ENCODE measurements at regions not wholly inside any gene's neighbourhood (a gene's known extent, or its start where the extent isn't known, plus 50 kb on each side); places are given as distances from the start of the nearest gene placed in this dataset.

GRCh38 chr5:74337984-74338310 is 302.6 kb downstream of the ENC1 start:
- TF ChIP-seq MTA3 (IDR thresholded peaks at IDR 0.05; ENCODE audit: borderline replicate concordance, low read length) (no peak), E2F8 (IDR thresholded peaks at IDR 0.05; ENCODE audit: low read depth, partially characterized antibody) (no peak), SMAD5 (IDR thresholded peaks at IDR 0.05; ENCODE audit: low read depth) (no peak), NFYB (IDR thresholded peaks at IDR 0.05; ENCODE audit: insufficient read depth, low read depth, low read length) (no peak), POLR2A (IDR thresholded peaks at IDR 0.05; ENCODE audit: low read depth, low read length) (no peak), SP1 (IDR thresholded peaks at IDR 0.05; ENCODE audit: low read depth, low read length) (no peak), PKNOX1 (IDR thresholded peaks at IDR 0.05) (no peak), HDAC6 (IDR thresholded peaks at IDR 0.05; ENCODE audit: unreplicated experiment) (no peak)
- no TSS peak for BruUV-seq (replicated peaks)
- Histone ChIP-seq H3K9ac (ENCODE audit: control insufficient read depth, insufficient read depth, low read length) (no peak overlapping the region), H3K9me3 (replicated peaks; ENCODE audit: control insufficient read depth, insufficient read depth, low read length) (no peaks in the 10 kb centered on the region), H3K4me3 (no peak overlapping the region), H3K4me1 (ENCODE audit: control insufficient read depth, insufficient read depth, low read length) (no peaks in the 10 kb centered on the region), H3K79me2 (ENCODE audit: control insufficient read depth, insufficient read depth, low read length) (no peaks in the 10 kb centered on the region), H4K20me1 (ENCODE audit: control insufficient read depth, insufficient read depth) (no peaks in the 10 kb centered on the region), H3K36me3 (ENCODE audit: control insufficient read depth in 2 of 2, insufficient read depth in 2 of 2, low read length in 1 of 2) (no peaks in the 10 kb centered on the region), H3K4me2 (ENCODE audit: control insufficient read depth, insufficient read depth) (no peak overlapping the region), H3K27me3 (replicated peaks in 1 of 2; ENCODE audit: control insufficient read depth in 2 of 2, insufficient read depth in 2 of 2, low read length in 1 of 2) (no peaks in the 10 kb centered on the region), H2AFZ (ENCODE audit: control insufficient read depth, low read depth, low read length) (no peak overlapping the region), H3K27ac (ENCODE audit: control insufficient read depth, insufficient read depth) (no peak overlapping the region)
- POLR2A ChIA-PET: no interaction called here
- CTCF ChIA-PET: interaction anchor here (0.6 to 1.2 kb wide), 4 partner anchors 8 to 29 kb away, joined by 3 to 4 read pairs (median 3); no protein-coding TSS in a partner anchor
- ATAC-seq: no peak
- in situ Hi-C loops (cut with MboI): no loop called here
- intact Hi-C loops (cut with micrococcal nuclease; ENCODE audit: unreplicated experiment): no loop called here
- FAIRE-seq: no peak
- WGBS (ENCODE audit: insufficient coverage, insufficient replicate concordance, low lambda C conversion rate, missing lambda C conversion rate): 88% methylated on average over 1 of the region's 1 CpG
- no peak for DNase-seq (ENCODE audit: low read depth, low spot score)
- SMC1A ChIA-PET (ENCODE audit: uncharacterized antibody, unreplicated experiment): interaction anchor here (1.5 to 1.9 kb wide), 2 partner anchors 9 to 444 kb away, joined by 3 to 6 read pairs; no protein-coding TSS in a partner anchor
- RAD21 ChIA-PET (ENCODE audit: unreplicated experiment): no interaction called here
